DMS79 treated with DMSO at 0.1 percent for 48 hours (cell line): ENCODE measurements at regions not wholly inside any gene's neighbourhood (a gene's known extent, or its start where the extent isn't known, plus 50 kb on each side); places are given as distances from the start of the nearest gene placed in this dataset.
A peak's percentile ranks its signal among the peaks of the same experiment; 100 is the strongest.

Experiments used
- DNase-seq: peaks from one replicate; lab custom pipeline; 2025; lab: John Stamatoyannopoulos, UW

GRCh38 chr4:156710365-156711192 is 261.0 kb downstream of the PDGFC start:
- DNase-seq: no peak

DNA sequence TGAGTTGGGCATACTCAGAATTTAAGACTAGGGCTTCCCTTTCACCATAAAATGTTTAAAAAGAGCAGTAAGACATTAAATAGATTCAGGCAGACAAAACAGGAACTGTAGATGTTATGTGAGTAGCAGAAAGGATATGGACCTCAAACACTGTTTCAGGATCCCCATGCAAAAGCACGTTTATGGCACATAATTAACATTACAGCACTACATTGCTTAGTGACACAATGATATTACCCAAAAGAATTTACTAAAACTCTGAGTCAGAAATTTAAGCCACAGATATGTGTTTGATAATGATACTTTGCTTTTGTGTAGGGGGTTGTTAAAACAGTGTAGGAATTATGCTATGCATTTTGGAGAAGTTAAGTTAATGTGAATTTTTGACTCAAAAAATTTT is 266.3 kb downstream of the PDGFC start:
- DNase-seq: no peak

- DNase-seq: no peak
Observed at GRCh38 chr4:156695163-156695562, 276.4 kb downstream of the PDGFC start.

DNA sequence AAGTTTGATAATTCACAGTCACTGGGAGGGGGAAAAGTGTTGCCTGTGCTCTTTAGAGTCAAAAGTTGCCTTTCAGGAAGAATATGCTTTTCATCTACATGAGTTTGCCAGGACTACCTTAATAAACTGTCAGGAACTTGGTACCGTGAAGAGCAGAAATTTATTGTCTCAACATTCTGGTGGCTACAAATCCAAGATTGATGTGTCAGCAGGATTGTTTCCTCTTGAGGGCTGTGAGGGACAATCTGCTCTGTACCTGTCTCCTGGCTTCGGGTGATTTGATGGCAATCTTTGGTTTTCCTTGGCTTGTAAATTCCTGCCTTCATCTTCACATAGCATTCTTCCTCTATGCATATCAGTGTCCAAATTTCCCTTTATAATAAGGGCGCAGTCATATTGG is 277.2 kb downstream of the PDGFC start:
- no peak for DNase-seq

GRCh38 chr4:156693557-156693956 is 278.0 kb downstream of the PDGFC start:
- no peak for DNase-seq

DNA sequence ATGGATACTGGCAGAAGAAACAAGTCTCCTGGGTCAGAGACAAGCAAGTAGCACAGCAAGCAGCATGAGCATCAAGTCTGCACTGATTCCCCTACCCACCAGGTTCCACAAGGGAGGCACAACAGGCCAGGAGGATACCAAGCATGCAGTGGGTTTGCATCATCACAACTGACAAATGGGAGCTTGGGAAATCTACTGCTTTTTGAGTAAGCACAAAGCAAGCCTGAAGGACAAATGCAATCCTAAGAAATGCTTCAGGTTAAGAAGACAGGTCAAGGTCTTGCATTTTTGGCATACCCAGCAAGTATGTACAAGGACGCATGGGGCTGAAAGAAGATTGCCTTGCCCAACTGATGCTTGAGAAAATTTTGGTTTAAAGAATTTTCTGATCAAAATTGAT is 279.6 kb downstream of the PDGFC start:
- no peak for DNase-seq

DNA sequence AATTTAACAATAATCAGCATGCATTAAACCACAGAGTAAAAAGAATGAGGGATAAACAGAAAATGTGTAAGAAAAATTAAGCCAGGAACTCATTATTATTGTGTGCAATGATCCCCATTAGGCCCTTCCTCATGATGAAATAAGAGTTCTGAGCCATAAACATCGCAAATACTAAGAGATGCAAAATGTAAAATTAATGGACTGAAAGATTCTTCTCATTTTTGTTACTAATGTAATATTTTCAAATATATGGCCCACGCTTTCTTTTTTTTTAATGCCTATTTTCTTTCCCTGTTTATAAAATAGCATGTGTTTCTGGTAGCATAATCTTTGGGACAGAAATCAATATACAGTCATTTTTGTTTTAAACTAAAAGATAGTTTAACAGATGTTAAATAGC is 281.0 kb downstream of the PDGFC start:
- no peak for DNase-seq

DNA sequence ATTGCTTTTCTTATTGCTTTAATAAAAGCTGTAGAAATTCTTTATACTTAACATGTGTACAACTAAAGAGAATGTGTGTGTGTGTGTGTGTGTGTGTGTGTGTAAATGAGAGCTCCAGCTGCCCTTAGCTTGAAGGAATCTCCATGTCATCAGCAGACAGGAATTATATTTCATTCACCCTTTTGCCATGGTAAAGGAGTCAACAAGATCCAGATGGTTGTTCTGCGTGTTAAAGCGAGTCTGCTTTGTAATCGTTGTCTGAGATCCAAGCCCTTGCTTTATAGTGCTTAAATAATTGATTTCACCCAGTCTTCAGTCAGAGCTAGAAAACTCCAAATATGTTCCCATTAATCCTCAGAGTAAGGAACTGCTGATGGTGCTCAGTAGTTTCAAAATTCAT is 285.5 kb downstream of the PDGFC start:
- peak; percentile 1 for DNase-seq

DNA sequence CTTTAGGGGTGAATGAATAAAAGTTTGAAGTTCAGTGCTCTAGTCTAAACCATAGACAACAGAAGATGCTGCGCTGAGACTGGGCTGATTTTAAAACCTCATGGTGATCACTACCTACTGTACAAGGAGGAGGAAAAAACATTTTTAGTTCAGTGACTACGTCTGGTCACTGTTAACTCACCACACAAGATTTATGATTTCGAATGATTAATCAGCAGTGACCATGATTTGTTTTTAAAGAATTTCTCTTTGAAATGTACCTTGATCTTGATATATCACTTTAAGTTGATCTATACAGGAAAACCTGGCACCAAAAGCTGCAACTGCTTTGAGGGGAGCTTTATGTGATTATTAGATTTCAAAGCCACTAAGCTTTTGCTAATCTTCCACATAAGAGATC is 286.3 kb downstream of the PDGFC start:
- no peak for DNase-seq

DNA sequence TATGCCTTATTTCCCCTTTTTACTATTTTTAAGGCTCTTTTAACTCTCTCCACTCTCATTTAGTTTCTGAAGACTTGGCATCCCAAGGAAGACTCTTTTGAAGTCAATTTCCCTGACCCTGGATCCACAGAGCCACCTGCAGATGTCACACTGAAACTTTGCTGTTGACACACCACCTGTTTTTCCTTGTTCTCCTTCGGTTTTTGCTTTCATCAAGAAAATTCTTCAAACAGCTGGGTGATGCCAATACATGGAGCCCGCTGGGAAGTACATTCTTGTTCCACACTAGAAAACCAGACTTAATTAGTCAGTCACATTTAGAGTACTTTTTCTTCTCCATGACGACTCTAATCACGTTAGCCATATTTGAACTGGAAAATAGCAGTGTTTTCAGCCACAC is 293.9 kb downstream of the PDGFC start:
- no peak for DNase-seq

DNA sequence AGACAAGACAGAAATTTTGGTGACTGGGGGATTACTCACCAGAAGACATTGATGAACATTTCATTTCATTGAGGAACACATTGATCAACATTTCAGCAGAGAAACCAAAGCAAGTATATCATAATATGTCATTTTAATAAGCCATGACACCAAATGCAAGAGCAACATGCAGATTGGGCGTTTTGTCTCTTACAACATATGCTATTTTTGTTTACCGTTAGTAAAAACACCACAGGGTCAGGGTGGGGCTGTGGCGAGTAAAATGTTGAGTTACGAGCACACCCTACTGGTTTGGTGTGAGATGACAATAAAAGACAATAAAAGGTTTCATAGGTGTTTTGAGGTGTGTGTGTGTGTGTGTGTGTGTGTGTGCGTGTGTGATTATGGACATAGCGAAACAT is 294.5 kb downstream of the PDGFC start:
- DNase-seq: no peak

GRCh38 chr4:156676116-156676851 is 295.3 kb downstream of the PDGFC start:
- no peak for DNase-seq

DNA sequence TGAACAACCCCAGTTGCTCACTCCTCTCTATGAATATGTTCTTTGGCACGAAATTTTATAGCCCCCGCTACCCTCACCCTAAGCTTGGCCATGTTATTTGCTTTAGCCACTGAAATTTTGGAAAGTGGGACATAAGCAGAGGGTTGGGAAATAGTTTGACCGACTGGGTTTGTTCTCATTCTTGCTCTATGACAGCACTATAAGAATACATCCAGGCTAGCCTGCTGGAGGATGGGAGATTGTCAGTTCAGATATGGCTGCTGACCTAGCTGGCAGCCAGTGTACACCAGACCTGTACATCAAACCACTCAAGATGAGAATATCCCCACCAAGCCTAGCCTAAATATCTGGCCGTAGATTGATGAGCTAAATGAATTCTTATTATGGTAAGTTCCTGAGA is 298.1 kb downstream of the PDGFC start:
- DNase-seq: no peak

GRCh38 chr4:156672492-156673305 is 298.9 kb downstream of the PDGFC start:
- DNase-seq: no peak

- no peak for DNase-seq
Observed at GRCh38 chr4:156665780-156666366, 305.7 kb downstream of the PDGFC start.

- no peak for DNase-seq
Observed at GRCh38 chr4:156663663-156664062, 307.9 kb downstream of the PDGFC start.

DNA sequence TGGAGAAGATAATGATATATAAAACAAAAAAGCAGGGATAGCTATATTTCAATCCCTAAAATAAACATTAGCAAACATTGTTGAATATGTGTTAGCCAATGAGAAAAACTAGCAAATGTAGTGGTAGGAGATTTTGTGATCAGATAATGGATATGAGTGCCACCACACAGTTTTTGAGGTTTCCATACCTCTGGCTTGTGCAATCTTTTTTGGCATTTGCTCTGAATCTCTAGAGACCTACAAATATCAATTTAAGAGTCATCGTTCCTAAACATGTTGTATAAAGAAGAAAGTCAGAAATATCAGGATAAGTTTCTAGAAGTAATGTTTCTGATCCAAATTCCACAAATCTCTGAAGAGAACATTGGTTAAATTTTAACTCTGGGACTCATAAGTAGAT is 308.7 kb downstream of the PDGFC start:
- DNase-seq: no peak

DNA sequence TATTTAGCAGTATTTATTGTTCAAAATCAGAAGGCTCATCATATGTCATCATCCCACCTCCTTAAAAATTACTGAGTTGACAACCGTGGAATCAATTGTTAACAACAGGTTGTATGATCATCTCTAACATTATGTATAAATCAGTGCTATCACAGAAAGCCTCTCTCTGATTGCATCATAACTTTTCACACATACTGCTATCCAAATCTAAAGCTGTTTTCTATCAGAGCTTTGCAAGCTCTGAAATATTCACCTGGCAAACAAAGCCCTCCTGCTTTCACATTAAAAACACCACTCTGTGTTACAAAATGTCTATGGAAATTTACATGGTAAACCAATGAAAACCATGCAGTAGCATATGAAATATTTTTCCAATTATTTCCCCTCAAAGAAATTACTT is 310.0 kb downstream of the PDGFC start:
- DNase-seq: no peak

DNA sequence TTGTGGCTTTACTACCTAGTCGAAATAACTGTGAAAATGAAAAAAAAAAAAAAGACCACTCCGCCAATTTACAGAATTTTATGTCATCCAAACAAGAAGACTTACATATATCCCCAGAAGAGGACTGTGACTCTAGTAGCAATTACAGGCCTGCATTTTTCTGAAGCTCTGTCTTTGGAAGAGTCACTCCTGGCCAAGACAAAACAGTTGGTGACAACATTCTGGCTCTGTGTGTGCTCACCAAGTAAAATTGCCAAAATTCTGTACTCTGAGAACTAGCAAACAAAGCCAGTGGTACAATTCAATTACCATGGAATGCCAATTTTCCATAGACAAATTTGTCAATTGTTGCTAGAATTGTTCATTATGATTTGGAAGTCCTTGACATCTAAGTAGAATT is 311.1 kb downstream of the PDGFC start:
- no peak for DNase-seq

GRCh38 chr4:156659983-156660382 is 311.6 kb downstream of the PDGFC start:
- no peak for DNase-seq

GRCh38 chr4:156659570-156659969 is 312.0 kb downstream of the PDGFC start:
- no peak for DNase-seq

- DNase-seq: no peak
Observed at GRCh38 chr4:156656896-156657295, 314.7 kb downstream of the PDGFC start.
